ENCODE measurements at regions not wholly inside any gene's neighbourhood (a gene's known extent, or its start where the extent isn't known, plus 50 kb on each side); places are given as distances from the start of the nearest gene placed in this dataset.

- Mint-ChIP-seq H3K36me3 (ENCODE audit: low read depth) (peaks cover 2% of the 10 kb centered on the region), H3K27ac (no peak overlapping the region), H3K4me3 (no peak overlapping the region), H3K27me3 (peaks cover 8% of the 10 kb centered on the region), H3K4me1 (peaks cover 11% of the 10 kb centered on the region), H3K9me3 (peaks cover 3% of the 10 kb centered on the region)
- intact Hi-C loops (cut with micrococcal nuclease): no loop called here
- no peak for DNase-seq
Measured at GRCh38 chr2:128474036-128474955, 155.6 kb upstream of the HS6ST1 start.

DNA sequence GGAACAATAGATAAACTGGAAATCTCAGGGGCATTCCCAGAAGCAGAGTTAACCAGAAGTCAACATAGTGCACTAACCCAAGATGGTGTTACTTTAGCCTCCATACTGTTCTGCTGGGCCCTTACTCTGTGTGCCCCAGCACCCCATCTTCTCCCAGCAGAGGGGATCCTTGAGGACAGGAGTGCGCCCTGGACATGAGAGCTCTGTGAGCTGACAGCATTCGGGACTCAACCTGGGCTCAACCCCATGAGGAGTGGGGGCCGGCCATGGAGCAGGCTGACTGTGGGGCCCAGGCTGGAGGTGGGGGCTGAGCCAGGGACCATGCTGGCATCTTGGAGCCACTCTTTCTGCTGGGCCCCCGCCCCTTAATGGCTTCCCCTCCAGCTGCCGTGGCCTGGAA is 156.3 kb upstream of the HS6ST1 start:
- DNase-seq: no peak
- peaks cover 3% of the 10 kb centered on the region for H3K9me3 Mint-ChIP-seq
- H3K27me3 Mint-ChIP-seq: peaks cover 8% of the 10 kb centered on the region
- H3K27ac Mint-ChIP-seq: no peak overlapping the region
- H3K36me3 Mint-ChIP-seq (ENCODE audit: low read depth): peaks cover 2% of the 10 kb centered on the region
- no peak overlapping the region for H3K4me3 Mint-ChIP-seq
- intact Hi-C loops (cut with micrococcal nuclease): no loop called here
- H3K4me1 Mint-ChIP-seq: peaks cover 11% of the 10 kb centered on the region

DNA sequence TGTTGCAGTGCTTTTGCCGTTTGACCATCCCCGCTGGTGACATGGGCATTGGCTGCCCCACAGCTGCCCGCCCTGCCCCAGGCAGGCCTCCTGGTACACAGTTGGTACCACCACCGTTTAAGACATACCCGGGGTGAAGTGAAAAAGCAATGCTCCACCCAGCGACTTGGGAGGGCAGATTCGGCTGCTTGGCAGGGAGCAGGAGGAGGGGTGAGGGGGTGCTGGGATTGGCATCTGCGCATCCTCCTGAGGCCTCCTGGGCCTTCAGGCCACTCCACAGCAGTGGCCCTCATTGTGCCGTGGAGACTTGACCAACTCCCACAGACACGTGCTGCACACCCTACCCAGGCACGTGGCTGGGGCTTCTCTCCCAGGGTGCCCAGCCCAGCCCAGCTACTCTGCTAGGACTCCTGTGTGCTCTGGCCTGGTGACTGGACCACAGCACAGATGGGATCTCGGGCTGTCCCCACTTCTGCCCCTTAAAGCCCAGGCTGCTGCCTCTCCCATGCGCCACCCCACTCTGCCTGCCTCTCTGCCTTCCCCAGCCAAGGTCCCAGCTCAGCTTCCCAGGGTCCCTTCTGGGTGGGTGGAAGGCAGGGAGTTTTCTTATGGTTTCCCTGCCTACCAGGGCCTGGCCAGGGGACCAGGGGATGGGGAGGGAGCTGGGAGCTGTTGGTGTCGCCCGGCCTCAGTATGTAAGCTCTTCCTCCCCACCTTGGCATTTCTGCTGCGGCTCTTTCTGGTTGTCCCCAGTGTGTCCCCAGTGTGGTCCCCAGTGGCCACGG is 157.0 kb upstream of the HS6ST1 start:
- Mint-ChIP-seq H3K36me3 (ENCODE audit: low read depth) (peaks cover 2% of the 10 kb centered on the region), H3K4me1 (peaks cover 11% of the 10 kb centered on the region), H3K27me3 (peaks cover 8% of the 10 kb centered on the region), H3K4me3 (no peak overlapping the region), H3K27ac (no peak overlapping the region), H3K9me3 (peaks cover 2% of the 10 kb centered on the region)
- no peak for DNase-seq
- intact Hi-C loops (cut with micrococcal nuclease): no loop called here

DNA sequence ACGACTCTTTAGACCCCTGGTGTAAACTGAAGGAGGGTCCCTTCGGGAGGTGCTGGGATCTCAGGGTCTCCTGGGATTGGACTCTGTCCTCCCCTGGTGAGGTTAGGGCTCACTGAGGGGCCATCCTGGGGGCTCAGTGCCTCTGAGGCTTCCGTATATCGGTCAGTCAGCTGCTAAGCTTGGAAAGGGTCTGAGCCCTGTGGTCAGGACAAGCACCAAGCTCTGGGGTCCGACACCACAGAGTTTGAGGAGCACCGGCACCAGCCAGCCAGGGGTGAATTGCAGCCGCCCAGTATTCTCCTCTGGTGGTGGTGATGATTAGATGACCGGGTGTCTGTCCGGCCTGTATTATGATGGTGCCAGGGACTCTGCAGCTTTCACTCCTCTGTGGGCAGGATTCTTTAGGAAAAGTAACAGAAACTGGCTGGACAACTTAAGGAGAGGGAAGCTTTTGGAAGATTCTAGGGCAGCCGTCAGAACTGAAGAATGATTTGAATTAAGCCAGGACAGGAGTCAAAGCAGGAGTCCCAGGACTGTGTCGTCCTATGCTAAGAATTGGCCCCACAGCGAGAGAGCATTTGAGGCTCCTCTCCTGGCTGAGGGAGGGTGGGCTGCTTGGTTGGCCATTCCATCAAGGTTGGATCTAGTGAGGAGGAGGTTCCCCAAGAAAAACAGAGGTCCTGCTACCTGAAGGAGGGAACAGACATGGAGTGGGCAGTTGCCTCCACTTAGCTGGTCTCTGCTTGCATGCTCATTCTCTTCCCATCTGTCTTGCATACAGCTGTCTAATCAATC is 158.6 kb upstream of the HS6ST1 start:
- no peaks in the 10 kb centered on the region for H3K36me3 Mint-ChIP-seq (ENCODE audit: low read depth)
- no peak overlapping the region for H3K27ac Mint-ChIP-seq
- H3K4me3 Mint-ChIP-seq: no peak overlapping the region
- H3K9me3 Mint-ChIP-seq: no peaks in the 10 kb centered on the region
- intact Hi-C loops (cut with micrococcal nuclease): no loop called here
- peaks cover 11% of the 10 kb centered on the region for H3K27me3 Mint-ChIP-seq
- peaks cover 11% of the 10 kb centered on the region for H3K4me1 Mint-ChIP-seq
- no peak for DNase-seq

DNA sequence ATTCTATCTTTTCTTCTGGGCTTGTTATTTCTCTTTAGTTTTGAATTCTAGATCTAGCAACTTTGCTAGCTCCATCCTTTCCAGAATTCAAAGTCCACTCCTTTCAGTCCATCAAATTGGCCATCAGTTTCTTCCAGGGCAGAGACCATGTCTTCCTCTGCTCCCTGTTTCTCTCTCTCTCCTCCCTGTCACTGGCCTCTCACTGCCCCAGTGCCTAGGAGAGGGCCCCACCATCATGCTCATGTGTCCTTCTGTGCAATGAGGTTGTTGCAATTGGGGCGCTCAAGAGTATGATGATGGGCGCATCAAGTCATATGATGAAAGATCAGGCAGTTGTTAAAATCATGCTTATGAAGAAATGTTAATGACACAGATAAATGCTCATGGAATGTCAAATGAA is 159.2 kb upstream of the HS6ST1 start:
- Mint-ChIP-seq H3K4me1 (peaks cover 11% of the 10 kb centered on the region), H3K9me3 (no peaks in the 10 kb centered on the region), H3K4me3 (no peak overlapping the region), H3K36me3 (ENCODE audit: low read depth) (no peaks in the 10 kb centered on the region), H3K27ac (no peak overlapping the region), H3K27me3 (peaks cover 11% of the 10 kb centered on the region)
- DNase-seq: no peak
- intact Hi-C loops (cut with micrococcal nuclease): no loop called here

GRCh38 chr2:128485761-128486639 is 167.3 kb upstream of the HS6ST1 start:
- Mint-ChIP-seq H3K27me3 (peaks cover 13% of the 10 kb centered on the region), H3K36me3 (ENCODE audit: low read depth) (no peaks in the 10 kb centered on the region), H3K27ac (no peak overlapping the region), H3K9me3 (no peaks in the 10 kb centered on the region), H3K4me3 (no peak overlapping the region), H3K4me1 (no peaks in the 10 kb centered on the region)
- DNase-seq: no peak
- intact Hi-C loops (cut with micrococcal nuclease): no loop called here

GRCh38 chr2:128486640-128487375 is 168.1 kb upstream of the HS6ST1 start:
- H3K36me3 Mint-ChIP-seq (ENCODE audit: low read depth): no peaks in the 10 kb centered on the region
- intact Hi-C loops (cut with micrococcal nuclease): no loop called here
- H3K4me1 Mint-ChIP-seq: no peaks in the 10 kb centered on the region
- H3K9me3 Mint-ChIP-seq: no peaks in the 10 kb centered on the region
- DNase-seq: no peak
- peaks cover 11% of the 10 kb centered on the region for H3K27me3 Mint-ChIP-seq
- H3K4me3 Mint-ChIP-seq: no peak overlapping the region
- H3K27ac Mint-ChIP-seq: no peak overlapping the region

GRCh38 chr2:128487650-128488387 is 169.2 kb upstream of the HS6ST1 start:
- H3K9me3 Mint-ChIP-seq: no peaks in the 10 kb centered on the region
- DNase-seq: no peak
- H3K4me1 Mint-ChIP-seq: no peaks in the 10 kb centered on the region
- H3K27ac Mint-ChIP-seq: no peak overlapping the region
- H3K4me3 Mint-ChIP-seq: no peak overlapping the region
- no peaks in the 10 kb centered on the region for H3K36me3 Mint-ChIP-seq (ENCODE audit: low read depth)
- peaks cover 10% of the 10 kb centered on the region for H3K27me3 Mint-ChIP-seq
- intact Hi-C loops (cut with micrococcal nuclease): no loop called here

- no peak overlapping the region for H3K4me3 Mint-ChIP-seq
- H3K4me1 Mint-ChIP-seq: no peaks in the 10 kb centered on the region
- H3K36me3 Mint-ChIP-seq (ENCODE audit: low read depth): no peaks in the 10 kb centered on the region
- intact Hi-C loops (cut with micrococcal nuclease): no loop called here
- H3K27me3 Mint-ChIP-seq: peaks cover 10% of the 10 kb centered on the region
- no peak overlapping the region for H3K27ac Mint-ChIP-seq
- H3K9me3 Mint-ChIP-seq: no peaks in the 10 kb centered on the region
- DNase-seq: no peak
Measured at GRCh38 chr2:128488434-128488833, 169.8 kb upstream of the HS6ST1 start.

GRCh38 chr2:128489526-128490273 is 171.0 kb upstream of the HS6ST1 start:
- DNase-seq: no peak
- intact Hi-C loops (cut with micrococcal nuclease): no loop called here
- no peaks in the 10 kb centered on the region for H3K9me3 Mint-ChIP-seq
- no peak overlapping the region for H3K27ac Mint-ChIP-seq
- no peaks in the 10 kb centered on the region for H3K36me3 Mint-ChIP-seq (ENCODE audit: low read depth)
- no peak overlapping the region for H3K4me3 Mint-ChIP-seq
- no peaks in the 10 kb centered on the region for H3K4me1 Mint-ChIP-seq
- H3K27me3 Mint-ChIP-seq: peaks cover 6% of the 10 kb centered on the region

DNA sequence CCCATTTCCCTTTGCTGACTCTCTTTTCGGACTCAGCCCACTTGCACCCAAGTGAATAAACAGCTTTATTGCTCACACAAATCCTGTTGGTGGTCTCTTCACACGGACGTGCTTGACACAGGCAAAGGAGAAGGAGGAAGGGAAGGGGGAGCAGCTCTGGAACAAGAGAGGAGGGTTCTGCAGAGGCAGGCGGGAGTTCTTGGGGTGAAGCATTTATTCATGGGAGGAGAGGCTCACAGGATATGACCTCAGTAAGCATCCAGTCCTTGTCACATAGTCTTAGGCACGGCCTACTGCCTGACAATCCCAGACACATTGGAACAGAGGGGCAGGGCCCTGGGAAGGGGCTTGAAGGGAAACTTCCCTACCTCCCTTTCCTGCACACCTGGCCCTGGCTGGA is 171.7 kb upstream of the HS6ST1 start:
- H3K27me3 Mint-ChIP-seq: peaks cover 6% of the 10 kb centered on the region
- no peaks in the 10 kb centered on the region for H3K9me3 Mint-ChIP-seq
- H3K4me3 Mint-ChIP-seq: no peak overlapping the region
- H3K36me3 Mint-ChIP-seq (ENCODE audit: low read depth): no peaks in the 10 kb centered on the region
- intact Hi-C loops (cut with micrococcal nuclease): no loop called here
- no peak overlapping the region for H3K27ac Mint-ChIP-seq
- DNase-seq: no peak
- H3K4me1 Mint-ChIP-seq: no peaks in the 10 kb centered on the region
